ENCODE measurements at regions not wholly inside any gene's neighbourhood (a gene's known extent, or its start where the extent isn't known, plus 50 kb on each side); places are given as distances from the start of the nearest gene placed in this dataset.
A peak's percentile ranks its signal among the peaks of the same experiment; 100 is the strongest.

DNA sequence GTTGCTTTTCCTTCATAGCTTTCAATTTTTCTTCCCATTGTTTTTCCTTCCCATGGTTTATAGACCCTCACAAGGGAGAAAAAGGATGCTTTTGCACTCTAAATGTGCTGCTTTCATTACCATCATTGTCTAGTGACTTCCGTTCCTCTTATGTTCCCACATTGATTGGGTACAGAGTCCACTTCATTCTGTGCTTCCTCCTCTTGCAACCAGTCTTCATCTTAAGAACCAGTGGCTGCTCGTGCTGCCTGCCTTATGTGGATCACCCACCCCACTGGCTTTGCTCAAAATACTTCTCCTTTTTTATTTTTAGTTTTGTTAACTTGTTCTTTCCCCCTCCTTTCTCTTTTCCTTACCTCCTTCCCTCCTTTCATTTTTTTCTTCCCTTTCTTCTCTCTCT is 76.5 kb upstream of the BOD1L1 start:
- Histone ChIP-seq H3K4me1 (ENCODE audit: insufficient read depth, low read length) (peaks cover 45% of the 10 kb centered on the region), H3K4me2 (ENCODE audit: insufficient read depth, low read length) (no peak overlapping the region), H3K4me3 (ENCODE audit: insufficient read depth, low read length) (no peak overlapping the region), H3K27ac (ENCODE audit: low read depth, low read length) (no peak overlapping the region), H2AFZ (ENCODE audit: low read length) (peak overlapping the region; percentile 67), H3K9me3 (ENCODE audit: low read depth, low read length) (no peaks in the 10 kb centered on the region), H4K20me1 (ENCODE audit: insufficient read depth, low read length) (no peaks in the 10 kb centered on the region), H3K27me3 (ENCODE audit: insufficient read depth, low read length) (no peaks in the 10 kb centered on the region), H3K36me3 (ENCODE audit: insufficient read depth, low read length) (no peaks in the 10 kb centered on the region), H3K79me2 (ENCODE audit: insufficient read depth, low read length) (no peaks in the 10 kb centered on the region)
- no peak for DNase-seq (ENCODE audit: insufficient read length, low spot score, missing footprints)
- TF ChIP-seq, protein P1, sequence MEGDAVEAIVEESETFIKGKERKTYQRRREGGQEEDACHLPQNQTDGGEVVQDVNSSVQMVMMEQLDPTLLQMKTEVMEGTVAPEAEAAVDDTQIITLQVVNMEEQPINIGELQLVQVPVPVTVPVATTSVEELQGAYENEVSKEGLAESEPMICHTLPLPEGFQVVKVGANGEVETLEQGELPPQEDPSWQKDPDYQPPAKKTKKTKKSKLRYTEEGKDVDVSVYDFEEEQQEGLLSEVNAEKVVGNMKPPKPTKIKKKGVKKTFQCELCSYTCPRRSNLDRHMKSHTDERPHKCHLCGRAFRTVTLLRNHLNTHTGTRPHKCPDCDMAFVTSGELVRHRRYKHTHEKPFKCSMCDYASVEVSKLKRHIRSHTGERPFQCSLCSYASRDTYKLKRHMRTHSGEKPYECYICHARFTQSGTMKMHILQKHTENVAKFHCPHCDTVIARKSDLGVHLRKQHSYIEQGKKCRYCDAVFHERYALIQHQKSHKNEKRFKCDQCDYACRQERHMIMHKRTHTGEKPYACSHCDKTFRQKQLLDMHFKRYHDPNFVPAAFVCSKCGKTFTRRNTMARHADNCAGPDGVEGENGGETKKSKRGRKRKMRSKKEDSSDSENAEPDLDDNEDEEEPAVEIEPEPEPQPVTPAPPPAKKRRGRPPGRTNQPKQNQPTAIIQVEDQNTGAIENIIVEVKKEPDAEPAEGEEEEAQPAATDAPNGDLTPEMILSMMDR (IDR thresholded peaks at IDR 0.05; ENCODE audit: extremely low read depth, low read depth, low read length): no peak

DNA sequence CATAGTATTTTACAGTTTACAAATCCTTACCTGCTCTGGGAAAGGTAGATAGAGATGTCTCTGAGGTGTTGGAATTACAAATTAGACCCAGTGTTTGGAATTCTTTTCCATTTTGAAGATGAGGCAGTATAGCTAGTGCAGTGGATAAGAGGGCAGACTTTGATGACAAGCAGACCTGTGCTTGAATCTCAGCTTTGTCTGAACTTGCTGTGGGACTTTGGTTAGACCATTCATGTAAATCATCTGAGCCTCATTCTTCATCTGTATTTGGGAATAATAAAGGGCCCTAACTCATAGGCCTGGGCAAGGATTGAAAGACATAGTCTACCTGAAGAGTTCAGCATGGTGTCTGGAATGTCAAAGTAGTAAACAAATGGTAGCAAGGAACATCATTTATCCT is 77.2 kb upstream of the BOD1L1 start:
- Histone ChIP-seq H3K27me3 (ENCODE audit: insufficient read depth, low read length) (no peaks in the 10 kb centered on the region), H2AFZ (ENCODE audit: low read length) (peak overlapping the region; percentile 54), H3K79me2 (ENCODE audit: insufficient read depth, low read length) (no peaks in the 10 kb centered on the region), H3K27ac (ENCODE audit: low read depth, low read length) (no peak overlapping the region), H3K4me1 (ENCODE audit: insufficient read depth, low read length) (peaks cover 39% of the 10 kb centered on the region), H3K9me3 (ENCODE audit: low read depth, low read length) (no peaks in the 10 kb centered on the region), H4K20me1 (ENCODE audit: insufficient read depth, low read length) (no peaks in the 10 kb centered on the region), H3K36me3 (ENCODE audit: insufficient read depth, low read length) (no peaks in the 10 kb centered on the region), H3K4me2 (ENCODE audit: insufficient read depth, low read length) (no peak overlapping the region), H3K4me3 (ENCODE audit: insufficient read depth, low read length) (no peak overlapping the region)
- TF ChIP-seq, protein P1 (IDR thresholded peaks at IDR 0.05; ENCODE audit: extremely low read depth, low read depth, low read length): no peak
- no peak for DNase-seq (ENCODE audit: insufficient read length, low spot score, missing footprints)

DNA sequence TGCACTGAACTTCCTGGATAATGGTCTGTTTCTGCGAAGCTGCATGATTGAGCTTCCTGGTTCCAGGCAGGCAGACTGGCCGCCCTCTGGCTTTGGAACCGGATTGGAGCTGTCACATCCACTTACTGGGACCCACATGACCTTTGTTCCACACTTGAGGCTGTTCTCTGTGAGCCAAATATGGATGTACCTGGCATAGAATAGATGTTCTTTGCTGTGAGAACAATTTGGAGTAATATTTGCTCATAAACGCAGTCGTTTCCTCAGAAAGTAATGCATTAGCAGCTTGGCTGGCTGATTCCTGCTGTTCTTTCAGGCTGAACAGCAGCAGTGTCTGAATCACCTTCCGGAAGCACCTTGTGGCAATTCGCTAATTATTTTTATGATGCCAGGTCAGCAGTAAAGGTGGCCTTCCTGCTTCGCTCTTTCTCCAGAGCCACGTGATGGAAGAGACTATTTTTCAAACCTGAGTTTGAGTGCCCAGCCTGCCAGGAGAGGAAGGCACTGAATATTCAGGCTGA is 78.1 kb upstream of the BOD1L1 start:
- Histone ChIP-seq H2AFZ (ENCODE audit: low read length) (peak overlapping the region; percentile 86), H3K27ac (ENCODE audit: low read depth, low read length) (no peak overlapping the region), H3K79me2 (ENCODE audit: insufficient read depth, low read length) (no peaks in the 10 kb centered on the region), H4K20me1 (ENCODE audit: insufficient read depth, low read length) (no peaks in the 10 kb centered on the region), H3K4me2 (ENCODE audit: insufficient read depth, low read length) (peak overlapping the region; percentile 34), H3K9me3 (ENCODE audit: low read depth, low read length) (no peaks in the 10 kb centered on the region), H3K4me3 (ENCODE audit: insufficient read depth, low read length) (no peak overlapping the region), H3K27me3 (ENCODE audit: insufficient read depth, low read length) (no peaks in the 10 kb centered on the region), H3K4me1 (ENCODE audit: insufficient read depth, low read length) (peaks cover 31% of the 10 kb centered on the region), H3K36me3 (ENCODE audit: insufficient read depth, low read length) (no peaks in the 10 kb centered on the region)
- TF ChIP-seq, protein P1 (IDR thresholded peaks at IDR 0.05; ENCODE audit: extremely low read depth, low read depth, low read length): no peak
- DNase-seq (ENCODE audit: insufficient read length, low spot score, missing footprints): peak; percentile 9

DNA sequence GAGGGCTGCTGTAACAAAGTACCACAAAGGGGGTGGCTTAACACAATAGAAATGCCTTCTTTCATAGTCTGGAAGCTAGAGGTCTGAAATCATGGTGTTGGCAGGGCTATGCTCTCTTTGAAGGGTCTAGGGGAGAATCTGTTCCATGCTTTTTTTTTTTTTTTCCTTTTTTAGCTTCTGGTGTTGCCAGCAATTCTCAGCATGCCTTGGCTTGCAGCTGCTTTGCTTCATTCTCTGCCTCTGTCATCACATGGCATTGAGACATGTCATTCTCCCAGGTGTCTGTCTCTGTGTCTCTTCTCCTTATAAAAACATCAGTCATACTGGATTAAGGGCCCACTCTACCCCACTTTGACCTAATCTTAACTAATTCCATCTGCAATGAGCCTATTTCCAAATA is 78.6 kb upstream of the BOD1L1 start:
- no peaks in the 10 kb centered on the region for H3K79me2 ChIP-seq (ENCODE audit: insufficient read depth, low read length)
- TF ChIP-seq, protein P1 (IDR thresholded peaks at IDR 0.05; ENCODE audit: extremely low read depth, low read depth, low read length): no peak
- no peaks in the 10 kb centered on the region for H3K27me3 ChIP-seq (ENCODE audit: insufficient read depth, low read length)
- H3K36me3 ChIP-seq (ENCODE audit: insufficient read depth, low read length): no peaks in the 10 kb centered on the region
- DNase-seq (ENCODE audit: insufficient read length, low spot score, missing footprints): no peak
- H3K4me2 ChIP-seq (ENCODE audit: insufficient read depth, low read length): peak overlapping the region; percentile 34
- H3K4me3 ChIP-seq (ENCODE audit: insufficient read depth, low read length): no peak overlapping the region
- H3K4me1 ChIP-seq (ENCODE audit: insufficient read depth, low read length): peaks cover 26% of the 10 kb centered on the region
- H4K20me1 ChIP-seq (ENCODE audit: insufficient read depth, low read length): no peaks in the 10 kb centered on the region
- H3K27ac ChIP-seq (ENCODE audit: low read depth, low read length): no peak overlapping the region
- H2AFZ ChIP-seq (ENCODE audit: low read length): peak overlapping the region; percentile 86
- no peaks in the 10 kb centered on the region for H3K9me3 ChIP-seq (ENCODE audit: low read depth, low read length)
